H1 (cell line): ENCODE measurements at regions not wholly inside any gene's neighbourhood (a gene's known extent, or its start where the extent isn't known, plus 50 kb on each side); places are given as distances from the start of the nearest gene placed in this dataset.

Experiments used
- CTCF ChIA-PET: fragments of 300-600 bp; sonication (Branson Sonifier 250); formaldehyde crosslinking; loops from one replicate; lab custom pipeline; 2021; ENCODE audit not compliant: partially characterized antibody; lab: Charles Lee
- POLR2A ChIA-PET: fragments of 300-600 bp; sonication (Branson Sonifier 250); formaldehyde crosslinking; loops from one replicate; lab custom pipeline; 2021; ENCODE audit warnings: inconsistent platforms; ENCODE audit not compliant: partially characterized antibody; lab: Charles Lee
- DNase-seq, 2 experiments: peaks; one replicate each; pipeline versions ENCODE4 v3.0.0 to v3.0.0-alpha.2; 2010 to 2022; ENCODE audit warnings: low spot score in 2 of 2, low read depth in 1 of 2, mixed read lengths in 1 of 2
- FAIRE-seq: peaks from 2 replicates; lab custom pipeline; 2011; peaks lifted over from hg19 to GRCh38; lab: Jason Lieb, UNC
- H2AFZ ChIP-seq: 2 replicates; pipeline ENCODE4 v1.8.1; 2012; ENCODE audit warnings: low read length, inconsistent platforms
- H2AK5ac ChIP-seq: 2 replicates; pipeline ENCODE4 v1.6.1; 2013; ENCODE audit warnings: low read depth, low read length
- H2BK120ac ChIP-seq: replicated peaks from 2 replicates; pipeline ENCODE3; 2013; ENCODE audit warnings: low read depth, low read length, inconsistent platforms
- H2BK12ac ChIP-seq: 2 replicates; pipeline ENCODE4 v1.6.1; 2013; ENCODE audit warnings: low read depth, low read length
- H2BK15ac ChIP-seq: 2 replicates; pipeline ENCODE4 v1.6.1; 2013; ENCODE audit warnings: low read length
- H2BK20ac ChIP-seq: 2 replicates; pipeline ENCODE4 v1.6.1; 2013; ENCODE audit warnings: low read length
- H2BK5ac ChIP-seq: 2 replicates; pipeline ENCODE4 v1.6.1; 2013; ENCODE audit warnings: low read depth, low read length
- H3K14ac ChIP-seq: 2 replicates; pipeline ENCODE4 v1.6.1; 2013; ENCODE audit warnings: inconsistent platforms; ENCODE audit not compliant: insufficient read length
- H3K18ac ChIP-seq: 2 replicates; pipeline ENCODE4 v1.6.1; 2013; ENCODE audit warnings: low read length; ENCODE audit errors: extremely low read depth
- H3K23ac ChIP-seq: 2 replicates; pipeline ENCODE4 v1.6.1; 2013; ENCODE audit warnings: inconsistent platforms; ENCODE audit not compliant: insufficient read length
- H3K23me2 ChIP-seq: 2 replicates; pipeline ENCODE4 v1.6.1; 2013; ENCODE audit warnings: low read depth, low read length
- H3K27ac ChIP-seq: 2 replicates; pipeline ENCODE4 v1.6.1; 2011; ENCODE audit warnings: low read depth, low read length, inconsistent platforms
- H3K27me3 ChIP-seq, 4 experiments: replicated peaks in 1 of 4; 1 replicate in 1 of 4; 2 replicates in 3 of 4; pipeline versions ENCODE4 v1.6.1 to v1.8.1; 2011 to 2013; ENCODE audit warnings: low read length in 3 of 4, mild to moderate bottlenecking in 3 of 4, inconsistent platforms in 2 of 4, mixed read lengths in 2 of 4, moderate library complexity in 1 of 4; ENCODE audit not compliant: control insufficient read depth in 3 of 4, insufficient read depth in 3 of 4; ENCODE audit errors: extremely low read depth in 1 of 4
- H3K36me3 ChIP-seq, 4 experiments: 2 replicates each; pipeline versions ENCODE4 v1.6.1 to v1.8.1; 2011 to 2013; ENCODE audit warnings: mild to moderate bottlenecking in 4 of 4, low read length in 3 of 4, moderate library complexity in 2 of 4, control low read depth in 1 of 4, inconsistent platforms in 1 of 4; ENCODE audit not compliant: insufficient read depth in 4 of 4, control insufficient read depth in 2 of 4
- H3K4ac ChIP-seq: replicated peaks from 2 replicates; pipeline ENCODE3; 2013; ENCODE audit warnings: low read length, low read depth, mixed read lengths, inconsistent platforms; ENCODE audit not compliant: insufficient read length
- H3K4me1 ChIP-seq, 4 experiments: replicated peaks in 1 of 4; 1 replicate in 1 of 4; 2 replicates in 3 of 4; pipeline versions ENCODE4 v1.6.1 to v1.8.1; 2011 to 2013; ENCODE audit warnings: low read length in 3 of 4, inconsistent platforms in 2 of 4, mixed read lengths in 1 of 4; ENCODE audit not compliant: insufficient read depth in 4 of 4, control insufficient read depth in 3 of 4
- H3K4me2 ChIP-seq, 2 experiments: 2 replicates each; pipeline versions ENCODE4 v1.6.1 to v1.8.1; 2011 to 2013; ENCODE audit warnings: low read depth in 2 of 2, low read length in 2 of 2, control low read depth in 1 of 2, inconsistent platforms in 1 of 2, mild to moderate bottlenecking in 1 of 2; ENCODE audit not compliant: insufficient read depth in 1 of 2
- H3K4me3 ChIP-seq, 4 experiments: fragments of 200-600, 300-600 bp in 1 of 4; sonication (generic), shearing (Covaris generic), sonication (Bioruptor Twin) in 1 of 4; 2 replicates each; pipeline versions ENCODE4 v1.5.1 to v1.8.1; 2011 to 2016; ENCODE audit warnings: low read length in 4 of 4, low read depth in 3 of 4, control low read depth in 2 of 4, inconsistent platforms in 2 of 4, mild to moderate bottlenecking in 2 of 4, mixed read lengths in 1 of 4, moderate library complexity in 1 of 4; ENCODE audit not compliant: insufficient read depth in 2 of 4; ENCODE audit errors: extremely low read depth in 1 of 4
- H3K56ac ChIP-seq: replicated peaks from 2 replicates; pipeline ENCODE3; 2013; ENCODE audit warnings: low read depth, mild to moderate bottlenecking, mixed read lengths, low read length, inconsistent platforms; ENCODE audit not compliant: insufficient read length
- H3K79me1 ChIP-seq: 2 replicates; pipeline ENCODE4 v1.6.1; 2013; ENCODE audit warnings: low read depth, low read length, control low read depth
- H3K79me2 ChIP-seq, 2 experiments: 2 replicates each; pipeline versions ENCODE4 v1.6.1 to v1.8.1; 2012 to 2013; ENCODE audit warnings: low read length in 2 of 2, mild to moderate bottlenecking in 2 of 2, inconsistent platforms in 1 of 2; ENCODE audit not compliant: insufficient read depth in 2 of 2, control insufficient read depth in 1 of 2
- H3K9ac ChIP-seq, 4 experiments: replicated peaks in 1 of 4; 1 replicate in 1 of 4; 2 replicates in 3 of 4; pipeline versions ENCODE4 v1.6.1 to v1.8.1; 2011 to 2013; ENCODE audit warnings: low read depth in 3 of 4, low read length in 3 of 4, control low read depth in 2 of 4, mild to moderate bottlenecking in 2 of 4, moderate library complexity in 2 of 4, inconsistent platforms in 1 of 4; ENCODE audit errors: extremely low read depth in 1 of 4
- H3K9me3 ChIP-seq, 2 experiments: 2 replicates each; pipeline versions ENCODE4 v1.6.1 to v1.8.1; 2012 to 2013; ENCODE audit warnings: mild to moderate bottlenecking in 2 of 2, moderate library complexity in 2 of 2, control low read depth in 1 of 2, inconsistent platforms in 1 of 2, low read depth in 1 of 2, low read length in 1 of 2, mixed read lengths in 1 of 2; ENCODE audit not compliant: insufficient read depth in 2 of 2
- H4K20me1 ChIP-seq, 2 experiments: replicated peaks in 1 of 2; 2 replicates each; pipeline versions ENCODE3 to v1.8.1; 2011 to 2013; ENCODE audit warnings: inconsistent platforms in 2 of 2, low read length in 2 of 2, mild to moderate bottlenecking in 1 of 2; ENCODE audit not compliant: insufficient read depth in 2 of 2, control insufficient read depth in 1 of 2
- H4K5ac ChIP-seq: 2 replicates; pipeline ENCODE4 v1.6.1; 2013; ENCODE audit warnings: low read length, low read depth, mixed read lengths, inconsistent platforms; ENCODE audit not compliant: insufficient read length
- H4K8ac ChIP-seq: 2 replicates; pipeline ENCODE4 v1.8.0; 2013; ENCODE audit warnings: mild to moderate bottlenecking, moderate library complexity, low read length, inconsistent platforms; ENCODE audit not compliant: insufficient read depth; ENCODE audit errors: extremely low read depth
- H4K91ac ChIP-seq: replicated peaks from 2 replicates; pipeline ENCODE3; 2013; ENCODE audit warnings: low read length, mixed read lengths, inconsistent platforms; ENCODE audit not compliant: insufficient read length
- ASH2L ChIP-seq: fragments of 200-600, 300-600 bp; sonication (generic); IDR thresholded peaks from one replicate; pipeline ENCODE4 v1.7.1; 2017; ENCODE audit warnings: low read length
- BCL11A ChIP-seq, 2 experiments: IDR thresholded peaks; one replicate each; pipeline ENCODE4 v1.6.1; 2011; ENCODE audit warnings: low read depth in 2 of 2, low read length in 2 of 2, mild to moderate bottlenecking in 2 of 2
- CEBPB ChIP-seq: IDR thresholded peaks from 2 replicates; pipeline ENCODE4 v1.6.1; 2012; ENCODE audit warnings: low read depth, low read length
- CHD2 ChIP-seq: IDR thresholded peaks from 2 replicates; pipeline ENCODE4 v1.6.1; 2012; ENCODE audit warnings: low read length, improper control_type of control experiment
- EGR1 ChIP-seq: IDR thresholded peaks from 2 replicates; pipeline ENCODE4 v1.6.1; 2011; ENCODE audit warnings: low read depth, low read length, borderline replicate concordance
- KDM1A ChIP-seq: fragments of 200-600, 300-600 bp; sonication (generic); IDR thresholded peaks from 2 replicates; pipeline ENCODE4 v1.7.1; 2016; ENCODE audit warnings: mild to moderate bottlenecking, low read length, borderline replicate concordance
- KDM4A ChIP-seq: IDR thresholded peaks from one replicate; pipeline ENCODE4 v1.7.1; 2012; ENCODE audit warnings: low read depth, mild to moderate bottlenecking, moderate library complexity, low read length, inconsistent platforms; ENCODE audit not compliant: severe bottlenecking
- MAX ChIP-seq: IDR thresholded peaks from 2 replicates; pipeline ENCODE4 v1.6.1; 2012; ENCODE audit warnings: inconsistent platforms
- NRF1 ChIP-seq: IDR thresholded peaks from 2 replicates; pipeline ENCODE4 v1.6.1; 2011; ENCODE audit warnings: mild to moderate bottlenecking, low read depth, low read length, improper control_type of control experiment
- POLR2A ChIP-seq, 2 experiments: IDR thresholded peaks; 1 replicate in 1 of 2; 2 replicates in 1 of 2; pipeline ENCODE4 v1.6.1; 2011; ENCODE audit warnings: low read depth in 2 of 2, low read length in 2 of 2, mild to moderate bottlenecking in 2 of 2; ENCODE audit errors: control extremely low read depth in 1 of 2
- POLR2AphosphoS5 ChIP-seq: IDR thresholded peaks from 2 replicates; pipeline ENCODE4 v1.6.1; 2011; ENCODE audit warnings: low read depth, low read length
- POU5F1 ChIP-seq: IDR thresholded peaks from 2 replicates; pipeline ENCODE4 v1.6.1; 2011; ENCODE audit warnings: low read depth, mild to moderate bottlenecking, low read length, moderate library complexity
- RFX5 ChIP-seq: IDR thresholded peaks from 2 replicates; pipeline ENCODE4 v1.6.1; 2011; ENCODE audit warnings: low read depth, low read length, improper control_type of control experiment, borderline replicate concordance
- SIN3A ChIP-seq, 2 experiments: IDR thresholded peaks in 1 of 2; conservative IDR thresholded peaks in 1 of 2; 2 replicates each; pipeline ENCODE4 v1.6.1; 2011 to 2012; ENCODE audit warnings: low read length in 2 of 2, improper control_type of control experiment in 1 of 2, low read depth in 1 of 2, mild to moderate bottlenecking in 1 of 2
- SIX5 ChIP-seq: IDR thresholded peaks from 2 replicates; pipeline ENCODE4 v1.6.1; 2011; ENCODE audit warnings: mild to moderate bottlenecking, low read depth, low read length
- SP1 ChIP-seq: IDR thresholded peaks from 2 replicates; pipeline ENCODE4 v1.6.1; 2011; ENCODE audit warnings: low read depth, low read length
- TCF12 ChIP-seq: IDR thresholded peaks from 2 replicates; pipeline ENCODE4 v1.6.1; 2011; ENCODE audit warnings: low read depth, mild to moderate bottlenecking, low read length
- WGBS, 2 experiments: shearing (Covaris generic) in 1 of 2; methylation state at CpG; one replicate each; pipeline versions ENCODE4 v1.1.6 to v1.1.7; 2013 to 2015; ENCODE audit warnings: low lambda C conversion rate in 2 of 2, mixed read lengths in 2 of 2, inconsistent platforms in 1 of 2, low coverage in 1 of 2, missing lambda C conversion rate in 1 of 2; ENCODE audit not compliant: insufficient replicate concordance in 2 of 2, insufficient coverage in 1 of 2, insufficient read length in 1 of 2; ENCODE audit errors: extremely low coverage in 1 of 2, missing lambda C conversion rate in 1 of 2; 5-methylcytosine and 5-hydroxymethylcytosine counted together

- no peak overlapping the region for H3K4me2 ChIP-seq
- H3K9me3 ChIP-seq = peaks cover 2 to 3% of the 10 kb centered on the region in 2 experiments; a peak in 1 of 4 replicates
- no peak overlapping the region for H3K23ac ChIP-seq
- H3K4me1 ChIP-seq = peaks cover 2 to 11% (median 8%) of the 10 kb centered on the region in 4 experiments
- H3K79me1 ChIP-seq = no peaks in the 10 kb centered on the region
- H2BK12ac ChIP-seq = no peak overlapping the region
- H4K91ac ChIP-seq = no peak overlapping the region
- no peak overlapping the region for H4K8ac ChIP-seq
- POLR2A ChIA-PET = no interaction called here
- no peak overlapping the region for H2AFZ ChIP-seq
- no peak for TF ChIP-seq KDM4A
- TF ChIP-seq KDM1A = no peak
- TF ChIP-seq CHD2 = no peak
- TF ChIP-seq POU5F1 = no peak
- no peak for TF ChIP-seq SP1
- no peak for TF ChIP-seq EGR1
- TF ChIP-seq POLR2A (IDR thresholded peaks at IDR 0.05; ENCODE audit: control extremely low read depth in 1 of 2, low read depth in 2 of 2, low read length in 2 of 2) = no peak
- no peak for TF ChIP-seq RFX5
- no peak for TF ChIP-seq TCF12
- TF ChIP-seq NRF1 = no peak
- no peak for TF ChIP-seq POLR2AphosphoS5
- no peak for TF ChIP-seq SIN3A (conservative IDR thresholded peaks at IDR 0.05 in 1 of 2, IDR thresholded peaks at IDR 0.05 in 1 of 2; ENCODE audit: low read depth in 1 of 2, low read length in 2 of 2)
- no peak for TF ChIP-seq CEBPB
- TF ChIP-seq ASH2L = no peak
- TF ChIP-seq MAX = no peak
- no peak for TF ChIP-seq BCL11A (IDR thresholded peaks at IDR 0.05; ENCODE audit: low read depth in 2 of 2, low read length in 2 of 2)
- TF ChIP-seq SIX5 = no peak
- TF ChIP-seq, all 59 proteins: peak for 0
- CTCF ChIA-PET = interaction anchor here (0.6 kb wide), 1 partner anchor 28 kb away, joined by 3 read pairs; no protein-coding TSS in a partner anchor
- FAIRE-seq (no peak), DNase-seq (no peak)
- H2BK15ac ChIP-seq = no peak overlapping the region
- no peak overlapping the region for H3K56ac ChIP-seq
- H3K27me3 ChIP-seq = no peaks in the 10 kb centered on the region
- whole genome bisulfite sequencing, 2 experiments = 95% methylated on average over 1 of the region's 1 CpG; no CpG with 5 or more reads in 1 of the 2 experiments
- H4K5ac ChIP-seq = no peak overlapping the region
- H2BK5ac ChIP-seq = no peak overlapping the region
- no peak overlapping the region for H3K9ac ChIP-seq
- H2BK120ac ChIP-seq = no peak overlapping the region
- H4K20me1 ChIP-seq = no peaks in the 10 kb centered on the region
- H2AK5ac ChIP-seq = no peak overlapping the region
- no peak overlapping the region for H3K27ac ChIP-seq
- H3K4me3 ChIP-seq = no peak overlapping the region
- no peak overlapping the region for H2BK20ac ChIP-seq
- no peak overlapping the region for H3K14ac ChIP-seq
- H3K36me3 ChIP-seq = no peaks in the 10 kb centered on the region
- H3K4ac ChIP-seq = no peak overlapping the region
- H3K79me2 ChIP-seq = no peaks in the 10 kb centered on the region
- H3K23me2 ChIP-seq = no peaks in the 10 kb centered on the region
- H3K18ac ChIP-seq = no peak overlapping the region
Observed at GRCh38 chr18:10119528-10119927, 205.7 kb downstream of the VAPA start.
